Epithelial cell of prostate (primary cell): ENCODE measurements at regions not wholly inside any gene's neighbourhood (a gene's known extent, or its start where the extent isn't known, plus 50 kb on each side); places are given as distances from the start of the nearest gene placed in this dataset.

Experiments
- DNase-seq: peaks from one replicate; pipeline ENCODE4 v3.0.0-alpha.2; 2011; ENCODE audit warnings: low read depth, low spot score
- H3K27ac ChIP-seq: fragments of 450-650 bp; 2 replicates; pipeline ENCODE4 v1.5.1; 2017; ENCODE audit warnings: mild to moderate bottlenecking

DNA sequence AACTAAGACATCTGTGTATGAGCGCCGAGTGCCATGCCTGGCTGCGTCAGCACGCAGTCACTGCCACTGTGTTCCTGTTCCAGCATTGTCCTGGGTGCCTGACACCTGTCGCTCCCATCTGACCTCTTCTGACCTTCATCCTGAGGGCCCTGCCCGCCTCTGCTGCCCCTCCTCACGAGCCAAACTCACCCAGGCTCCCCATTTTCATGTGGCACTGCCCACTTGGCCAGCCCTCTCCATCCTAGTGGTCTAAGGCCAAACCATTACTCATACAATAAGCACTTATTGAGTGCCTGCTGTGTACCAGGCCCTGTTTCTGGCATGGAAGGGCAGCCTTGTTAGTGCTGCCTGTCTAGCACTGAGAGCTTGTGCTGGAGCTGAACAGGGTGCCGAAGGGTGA, 77.2 kb upstream of the PCBD1 start:
- no peak for DNase-seq
- no peak overlapping the region for H3K27ac ChIP-seq

DNA sequence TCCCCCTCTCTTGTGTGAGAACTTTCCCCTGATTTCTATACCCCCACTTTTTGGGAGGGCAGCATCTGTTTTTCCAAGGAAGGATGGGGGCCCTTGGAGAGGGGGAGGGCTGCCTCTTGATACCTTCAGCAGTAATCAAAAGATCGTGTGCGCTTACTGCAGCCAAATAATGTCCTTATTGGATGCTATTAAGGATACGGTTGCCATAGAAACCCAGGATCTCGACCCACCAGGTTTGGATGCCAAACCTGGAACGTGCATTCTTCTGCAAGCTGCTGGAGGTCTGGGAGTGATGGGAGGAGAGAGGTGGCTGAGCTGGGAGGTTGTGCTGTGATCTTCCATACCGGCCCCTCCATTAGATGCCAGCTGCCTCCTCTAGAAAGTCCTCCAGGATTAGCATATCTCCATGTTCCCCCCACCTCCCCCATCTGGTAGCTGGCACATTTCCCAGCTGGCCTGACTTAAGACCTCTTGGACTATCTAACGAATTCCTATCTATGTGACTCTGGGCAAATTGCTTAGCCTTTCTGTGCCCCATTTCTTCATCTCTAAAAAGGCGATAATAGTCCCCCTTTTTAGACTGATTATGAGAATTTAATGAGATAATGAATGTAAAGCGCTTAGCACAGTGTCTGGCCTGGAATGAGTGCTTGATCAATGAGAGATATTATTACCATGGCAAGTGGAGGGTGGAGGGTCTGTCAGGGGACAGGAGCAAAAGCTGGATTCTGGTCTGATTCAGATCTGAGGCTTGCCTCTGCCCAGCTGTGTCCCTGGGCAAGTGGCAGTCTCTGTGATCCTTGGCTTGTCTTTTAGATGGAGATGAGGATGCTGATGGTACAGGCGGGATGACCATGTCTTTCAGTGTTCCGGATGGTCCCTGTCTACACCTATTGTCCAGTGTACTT, 78.5 kb upstream of the PCBD1 start:
- H3K27ac ChIP-seq: no peak overlapping the region
- DNase-seq: no peak

DNA sequence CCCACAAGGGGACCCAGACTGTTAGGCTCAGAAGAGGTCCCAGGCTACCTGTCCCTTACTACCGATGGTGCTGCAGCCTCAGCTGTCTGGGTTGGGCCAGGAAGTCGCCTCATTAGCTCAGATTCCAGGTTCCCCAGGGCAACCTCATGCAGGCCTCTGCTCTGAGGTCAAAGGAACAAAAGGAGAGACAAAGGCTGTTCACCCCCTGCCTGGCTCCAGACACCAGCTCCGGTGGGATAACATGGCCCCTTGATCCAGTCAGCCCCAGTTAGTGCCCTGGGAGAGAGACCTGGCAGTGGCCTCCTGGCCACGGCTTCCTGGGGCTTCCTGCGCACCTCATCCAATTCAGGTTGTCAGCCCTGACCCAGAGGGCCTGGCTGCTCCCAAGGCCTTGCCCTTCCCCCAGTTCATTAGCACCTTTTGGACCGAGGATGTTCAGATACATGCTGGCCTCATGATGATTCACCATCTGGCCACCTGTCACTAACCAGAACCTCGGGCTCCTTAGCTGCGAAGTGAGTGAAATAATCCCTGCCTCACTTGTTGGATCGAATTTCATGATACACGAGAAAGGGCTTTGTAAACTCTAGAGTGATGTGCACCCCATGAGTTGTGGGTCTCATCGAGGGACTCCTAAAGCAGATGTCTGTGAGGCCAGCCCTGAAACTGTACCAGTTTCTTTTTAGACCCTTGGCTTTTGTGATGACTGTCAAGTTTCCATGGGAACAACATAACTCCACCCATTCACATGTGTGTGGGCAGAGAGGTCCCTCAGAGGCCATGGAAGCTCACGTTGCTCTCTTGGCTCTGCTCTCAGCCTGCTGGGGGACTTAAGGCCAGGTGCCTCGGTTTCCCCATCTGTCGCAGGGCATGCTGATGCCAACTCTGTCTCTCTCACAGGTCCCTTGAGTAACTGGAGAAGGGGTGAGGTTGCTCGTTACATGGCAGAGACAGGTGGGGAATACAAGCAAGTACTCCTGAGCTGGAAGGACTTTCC, 79.5 kb upstream of the PCBD1 start:
- DNase-seq: no peak
- no peak overlapping the region for H3K27ac ChIP-seq

DNA sequence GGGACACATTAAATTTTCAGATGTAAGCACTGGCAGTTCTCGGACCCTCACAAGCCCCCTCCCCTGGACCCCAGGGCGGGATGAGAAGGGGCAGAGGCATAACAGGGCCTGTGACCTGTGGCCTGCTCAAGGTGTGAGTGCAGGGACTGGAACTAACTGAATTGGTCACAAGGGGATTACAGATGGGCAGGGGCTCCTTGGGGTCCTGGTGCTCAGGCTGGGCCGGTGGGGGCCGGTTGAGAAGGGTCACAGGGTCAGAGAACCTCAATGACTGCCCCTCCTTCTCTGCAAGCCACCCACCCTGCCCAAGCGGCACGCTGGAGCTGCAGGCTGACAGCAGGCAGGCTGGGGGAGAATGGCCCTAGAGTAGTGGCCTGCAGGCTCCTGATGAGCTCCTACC, 80.8 kb upstream of the PCBD1 start:
- no peak overlapping the region for H3K27ac ChIP-seq
- DNase-seq: no peak

DNA sequence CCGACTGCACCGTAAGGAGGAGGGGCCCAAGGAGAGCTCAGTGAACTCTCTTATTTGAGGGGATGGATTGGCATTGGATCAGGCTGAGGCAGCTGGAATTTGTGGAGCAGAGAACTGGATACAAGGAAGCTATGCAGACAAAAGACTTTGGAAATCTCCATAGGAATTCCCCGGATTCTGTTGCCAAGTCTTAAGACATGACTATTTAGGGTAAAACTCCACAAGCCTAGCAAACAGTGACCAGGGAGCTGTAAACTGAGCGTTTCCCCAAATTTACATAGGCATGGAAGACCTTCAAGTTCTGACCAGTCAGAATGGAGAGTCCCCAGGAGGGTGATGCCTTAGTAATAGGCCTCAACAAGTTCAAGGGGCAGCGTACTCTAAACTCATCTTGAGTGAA, 82.5 kb upstream of the PCBD1 start:
- no peak overlapping the region for H3K27ac ChIP-seq
- no peak for DNase-seq

DNA sequence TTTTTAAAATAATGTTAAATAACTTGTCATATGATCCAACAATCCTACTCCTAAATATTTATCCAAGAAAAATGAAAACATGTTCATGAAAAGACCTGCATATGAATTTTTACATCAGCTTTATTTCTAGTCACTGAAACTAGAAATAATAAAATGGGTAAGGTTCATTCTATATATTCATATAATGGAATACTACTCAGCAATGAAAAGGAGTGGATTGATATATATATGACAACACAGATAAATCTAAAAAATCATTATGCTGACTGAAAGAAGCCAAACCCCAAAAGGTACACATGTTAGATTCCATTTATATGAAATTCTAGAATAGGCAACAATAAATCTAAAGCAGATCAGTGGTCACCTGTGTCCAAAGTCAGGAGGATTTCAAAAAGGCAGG, 84.9 kb upstream of the PCBD1 start:
- H3K27ac ChIP-seq: no peak overlapping the region
- DNase-seq: no peak

DNA sequence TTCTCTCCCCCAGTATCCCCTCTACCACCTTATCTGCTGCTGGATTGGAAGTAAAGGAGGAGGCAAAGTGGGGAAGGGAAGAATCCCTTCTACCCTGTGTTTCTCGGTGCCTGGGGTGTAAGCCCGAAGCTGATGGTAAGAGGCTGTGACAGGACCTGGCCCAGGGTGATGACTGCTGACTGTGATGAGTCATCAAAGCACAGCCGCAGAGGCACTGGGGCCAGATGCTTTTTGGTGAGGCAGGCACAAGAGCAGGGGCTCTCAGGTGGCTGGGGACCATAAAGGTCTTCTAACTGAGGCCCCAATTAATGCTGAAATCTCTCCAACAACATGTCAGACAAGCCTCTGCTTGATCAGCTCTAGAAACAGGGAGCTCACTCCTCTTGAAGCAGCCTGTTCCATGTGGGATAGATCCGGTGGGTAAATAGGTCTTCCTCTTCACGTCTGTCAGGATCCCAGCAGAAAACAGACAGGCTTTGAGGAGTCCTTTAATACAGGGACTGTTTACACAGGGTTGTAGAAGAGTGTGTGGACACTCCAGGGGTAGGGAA, 86.1 kb upstream of the PCBD1 start:
- H3K27ac ChIP-seq: no peak overlapping the region
- DNase-seq: no peak

DNA sequence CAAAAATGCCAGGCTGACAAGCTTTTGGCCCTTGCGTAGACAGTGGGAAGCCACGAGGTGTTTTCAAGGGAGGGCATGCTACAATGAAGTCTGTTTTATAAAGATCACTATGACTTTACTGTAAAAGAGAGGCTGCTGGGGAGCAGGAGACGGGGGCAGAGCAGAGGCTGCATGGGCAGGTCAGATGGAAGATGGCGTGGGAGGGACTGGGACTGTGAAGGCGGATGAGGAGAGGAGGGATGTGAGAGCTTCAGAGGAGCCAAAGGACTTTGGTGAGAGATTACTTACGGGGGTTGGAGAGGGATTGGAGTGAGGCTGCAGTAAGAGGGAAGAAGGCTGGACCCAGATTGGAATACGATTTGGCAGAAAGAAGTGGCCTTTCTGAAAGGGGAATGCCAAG, 86.6 kb upstream of the PCBD1 start:
- no peak overlapping the region for H3K27ac ChIP-seq
- DNase-seq: no peak

DNA sequence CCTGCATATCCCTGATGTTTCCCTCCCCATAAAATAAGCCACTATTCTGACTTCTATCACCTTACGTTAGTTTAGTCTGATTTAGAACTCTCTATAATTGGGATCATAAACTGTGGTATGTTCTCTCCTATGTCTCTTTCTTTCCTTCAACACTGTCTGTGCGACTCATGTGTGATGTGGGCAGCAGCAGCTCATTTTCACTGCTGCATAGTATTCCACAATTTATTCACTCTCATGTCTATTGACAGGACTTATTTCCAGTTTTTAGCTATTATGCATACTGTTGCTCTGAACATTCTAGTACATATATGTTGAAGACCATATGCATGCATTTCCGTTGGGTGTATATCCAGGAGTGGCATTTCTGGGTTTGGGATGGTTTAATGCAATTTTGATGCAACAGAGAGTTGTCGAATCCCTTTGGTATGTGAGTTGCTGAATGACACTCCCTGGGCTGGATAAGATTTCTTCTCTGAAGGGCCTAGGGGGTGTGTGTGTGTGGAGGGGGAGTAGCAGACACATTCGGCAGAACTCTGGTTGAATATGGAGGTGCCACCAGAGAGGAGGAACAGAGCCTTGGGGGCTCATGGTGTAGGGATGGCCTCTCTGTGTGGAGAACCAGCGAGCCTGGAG, 87.8 kb upstream of the PCBD1 start:
- no peak for DNase-seq
- H3K27ac ChIP-seq: no peak overlapping the region

DNA sequence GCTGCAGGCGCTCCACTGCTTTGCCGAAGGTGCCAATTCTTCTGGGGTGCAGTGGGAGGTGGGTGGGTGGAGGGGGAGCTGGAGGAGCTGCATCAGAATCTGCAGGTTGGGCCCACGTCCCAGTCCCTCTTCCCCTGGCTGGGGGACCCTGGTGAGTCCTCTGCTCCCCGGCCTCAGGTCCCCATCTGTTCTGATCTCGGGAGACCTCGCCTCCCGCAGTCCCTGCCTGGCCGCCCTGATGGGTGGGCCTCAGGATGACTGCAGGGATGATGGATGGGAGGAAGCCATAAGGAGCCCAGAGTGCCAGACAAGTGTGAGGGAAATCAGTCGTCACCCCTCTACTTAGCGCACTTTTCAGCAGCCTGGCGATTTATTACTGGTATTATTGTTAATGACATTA, 89.3 kb upstream of the PCBD1 start:
- DNase-seq: no peak
- no peak overlapping the region for H3K27ac ChIP-seq

DNA sequence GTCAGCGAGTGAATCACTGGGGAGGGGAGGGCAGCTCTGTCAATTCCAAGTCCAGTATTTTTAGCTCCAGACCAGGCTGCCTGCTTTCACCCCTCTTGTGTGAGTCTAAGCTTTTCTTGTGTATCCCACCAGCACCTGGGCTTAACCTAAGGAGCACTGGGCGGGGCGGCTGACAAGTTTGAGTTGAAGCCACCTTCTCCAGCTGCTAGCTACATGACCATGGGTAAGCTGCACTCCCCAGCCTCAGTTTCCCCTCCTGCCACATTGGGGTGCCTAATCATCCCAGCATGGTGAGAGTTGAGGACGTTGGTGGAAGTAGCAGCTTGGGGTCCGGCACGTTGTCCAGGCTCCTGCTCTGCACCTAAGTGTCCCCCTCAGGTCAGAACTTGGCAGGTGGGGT, 89.8 kb upstream of the PCBD1 start:
- no peak overlapping the region for H3K27ac ChIP-seq
- DNase-seq: no peak

DNA sequence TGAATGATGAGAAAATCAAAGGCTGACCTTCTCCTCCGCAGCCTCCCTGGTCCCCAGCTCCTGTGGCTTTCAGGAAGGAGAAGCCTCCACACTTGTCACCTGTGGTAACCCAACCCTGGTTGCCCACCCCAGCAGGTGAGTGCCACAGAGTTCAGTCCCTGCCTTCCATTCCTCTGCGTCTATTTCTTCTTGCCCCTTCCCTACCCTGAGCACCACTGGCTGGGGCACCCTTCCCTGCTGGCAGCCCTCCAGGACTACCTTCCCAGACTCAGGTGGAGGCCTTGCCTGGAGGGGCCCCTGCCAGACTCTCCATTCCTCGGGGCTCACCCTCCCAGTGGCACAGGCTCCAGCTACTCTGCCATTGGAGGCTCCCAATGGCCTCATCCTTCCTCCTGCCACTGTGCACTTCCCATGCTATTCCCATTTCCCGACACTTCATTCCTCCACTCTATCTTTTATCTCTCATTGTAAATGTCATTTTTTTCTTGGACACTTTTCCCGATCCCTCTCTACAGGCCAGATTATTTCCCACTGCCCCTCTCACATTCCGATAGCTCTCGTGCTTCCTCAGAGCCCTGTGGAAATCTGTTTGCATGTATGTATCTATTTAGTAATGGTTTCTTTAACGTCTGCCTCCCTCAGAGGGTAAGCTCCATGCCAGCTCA, 90.6 kb upstream of the PCBD1 start:
- no peak for DNase-seq
- H3K27ac ChIP-seq: no peak overlapping the region

DNA sequence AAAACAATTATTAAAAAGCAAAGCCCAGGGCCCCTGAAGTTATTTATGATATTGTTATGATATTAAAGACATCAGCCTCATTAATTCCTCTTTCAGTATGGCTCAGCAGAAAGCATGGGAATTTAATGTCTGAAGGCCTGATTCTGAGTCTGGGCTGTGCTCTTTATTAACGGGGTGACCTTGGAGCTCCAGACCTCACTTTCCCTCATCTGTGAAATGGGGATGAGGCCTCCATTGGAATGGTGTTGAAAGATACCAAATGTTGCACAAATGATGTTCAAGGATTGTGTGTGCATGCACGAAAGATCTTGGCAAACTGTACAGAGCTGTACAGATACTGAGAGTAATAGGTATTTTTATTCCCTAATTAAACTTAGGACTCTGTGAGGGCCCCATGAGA, 92.3 kb upstream of the PCBD1 start:
- no peak for DNase-seq

DNA sequence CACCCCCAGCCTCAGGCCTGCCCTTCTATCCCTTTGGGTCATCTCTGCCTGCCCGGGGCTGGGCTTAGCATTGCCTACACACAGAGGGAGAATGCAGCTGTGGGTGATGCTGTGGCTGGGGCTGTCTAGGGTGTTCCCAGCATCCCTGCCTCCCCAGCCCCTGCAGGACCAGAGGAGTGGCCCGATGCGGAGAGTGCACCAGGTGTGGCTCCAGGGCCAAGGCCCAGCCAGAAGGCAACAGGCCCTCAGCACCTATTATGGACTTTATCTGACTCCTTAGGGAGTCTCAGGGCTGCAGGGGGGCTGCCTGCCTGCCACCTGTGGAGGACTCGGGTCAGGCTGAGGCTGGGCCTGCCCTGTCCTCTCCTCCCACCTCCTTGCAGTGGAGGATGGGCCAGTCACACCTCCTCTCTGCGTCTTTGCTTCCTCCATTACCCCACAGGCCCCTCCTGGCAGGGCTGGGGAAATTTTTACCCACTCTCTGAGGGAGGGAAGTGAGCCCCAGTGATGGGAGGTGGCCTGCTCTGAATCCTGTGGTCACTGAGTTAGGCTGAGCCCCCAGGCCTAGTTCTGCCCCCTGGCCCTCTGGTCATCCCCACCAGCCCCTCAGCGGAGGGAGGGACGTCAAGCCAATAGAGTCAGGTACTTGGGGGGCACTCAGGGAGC, 92.9 kb upstream of the PCBD1 start:
- no peak for DNase-seq
- no peak overlapping the region for H3K27ac ChIP-seq

More for the DNA sequence above, 92.3 kb upstream of the PCBD1 start:
- H3K27ac ChIP-seq: no peak overlapping the region

DNA sequence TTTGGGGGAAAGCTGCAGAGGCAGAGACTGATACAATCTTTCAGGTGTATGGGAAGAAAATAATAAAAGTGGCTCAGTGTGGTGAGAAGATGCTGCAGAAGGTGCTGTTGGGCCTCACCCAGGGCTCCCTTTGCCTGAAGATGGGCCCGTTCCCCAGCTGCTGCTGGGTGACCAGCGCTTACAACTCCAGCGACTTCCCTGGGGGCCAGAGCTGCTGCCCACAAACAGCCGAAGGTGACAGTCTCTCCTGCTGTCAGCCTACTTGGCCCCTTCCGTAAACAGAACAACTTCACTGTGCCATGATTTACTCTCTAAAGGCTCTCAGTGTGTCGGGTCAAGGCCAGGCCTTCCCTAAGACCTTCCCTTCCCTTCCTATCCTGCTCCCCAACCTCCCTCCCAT, 93.6 kb upstream of the PCBD1 start:
- no peak overlapping the region for H3K27ac ChIP-seq
- DNase-seq: no peak

DNA sequence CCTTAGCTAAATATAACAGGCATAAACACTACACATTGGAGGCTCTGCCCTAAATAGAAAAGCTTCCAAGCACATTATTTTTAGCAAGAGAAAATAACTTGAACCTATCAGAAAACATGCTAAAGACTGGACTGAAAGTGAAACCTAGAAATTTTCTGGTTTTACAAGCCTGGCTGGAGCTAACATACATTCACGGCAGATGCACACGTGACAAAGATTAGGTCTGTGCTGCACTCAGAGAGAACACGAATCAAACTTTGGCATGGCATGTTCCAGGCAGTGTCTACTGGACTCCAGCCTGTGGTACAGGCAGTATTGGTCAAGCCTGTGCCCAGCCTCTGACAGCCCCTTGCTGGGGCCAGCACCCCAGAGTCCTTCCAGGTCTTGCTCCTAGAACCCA, 94.1 kb upstream of the PCBD1 start:
- DNase-seq: no peak
- no peak overlapping the region for H3K27ac ChIP-seq

DNA sequence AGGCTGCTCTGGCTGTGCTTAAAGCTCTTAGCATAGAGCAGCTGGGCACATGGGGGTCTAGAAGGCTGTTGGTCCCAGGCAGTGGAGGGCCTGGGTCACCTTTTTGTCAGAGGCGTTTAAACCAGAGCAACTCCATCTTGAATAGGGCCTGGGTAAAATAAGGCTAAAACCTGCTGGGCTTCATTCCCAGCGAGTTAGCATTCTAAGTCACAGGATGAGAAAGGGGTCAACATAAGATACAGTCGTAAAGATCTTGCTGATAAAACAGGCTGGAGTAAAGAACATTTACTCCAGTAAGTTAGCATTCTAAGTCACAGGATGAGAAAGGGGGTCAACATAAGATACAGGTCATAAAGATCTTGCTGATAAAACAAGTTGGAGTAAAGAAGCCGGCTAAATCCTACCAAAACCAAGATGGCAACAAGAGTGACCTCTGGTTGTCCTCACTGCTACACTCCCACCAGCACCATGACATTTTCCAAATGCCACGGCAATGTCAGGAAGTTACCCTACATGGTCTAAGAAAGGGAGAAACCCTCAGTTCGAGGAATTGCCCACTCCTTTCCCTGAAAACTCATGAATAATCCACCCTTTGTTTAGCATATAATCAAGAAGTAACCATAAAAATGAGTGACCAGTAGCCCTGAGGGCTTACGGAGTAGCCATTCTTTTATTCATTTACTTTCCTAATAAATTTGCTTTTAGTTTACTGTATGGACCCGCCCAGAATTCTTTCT, 96.8 kb upstream of the PCBD1 start:
- no peak for DNase-seq
- peak overlapping the region; percentile 32 for H3K27ac ChIP-seq

DNA sequence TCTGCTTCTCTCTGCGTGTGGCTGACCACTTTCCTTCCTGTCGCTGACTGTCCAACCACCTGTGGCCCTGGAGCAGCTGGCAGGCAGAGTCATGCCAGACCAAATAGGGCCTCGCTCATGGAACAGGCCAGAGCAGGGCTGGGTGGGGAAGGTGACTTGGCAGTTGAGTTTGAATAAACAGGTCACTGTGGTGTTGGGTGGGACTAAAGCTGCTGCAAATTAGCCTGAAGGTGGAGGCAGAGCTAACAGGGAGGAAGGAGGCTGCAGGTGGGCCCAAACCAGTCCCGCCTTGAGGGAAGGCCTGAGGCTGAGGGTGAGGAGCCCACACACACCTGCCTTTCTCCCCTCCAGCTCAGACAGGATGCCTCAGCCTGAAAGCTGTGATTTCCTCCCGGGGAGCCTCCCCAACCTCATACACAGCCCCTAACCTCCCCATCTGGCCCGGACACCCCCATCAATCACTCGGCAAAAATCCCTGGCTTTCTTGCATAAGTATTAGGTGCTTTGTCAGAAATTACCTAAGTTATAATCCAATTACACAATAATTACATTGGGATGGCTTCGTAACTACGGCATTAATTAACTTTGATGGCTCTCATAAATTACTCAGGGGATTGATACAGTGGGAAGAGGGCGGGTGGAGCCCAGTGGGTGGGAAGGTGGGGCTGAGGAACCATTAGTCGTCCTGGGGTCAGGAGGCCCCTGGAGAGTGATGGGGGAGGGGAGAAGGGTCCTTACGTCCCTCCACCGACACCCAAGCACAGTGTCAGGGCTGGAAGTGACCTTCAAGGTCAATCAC, 97.7 kb upstream of the PCBD1 start:
- peak overlapping the region; percentile 32 for H3K27ac ChIP-seq
- peak; percentile 6 for DNase-seq
